GM18508 (cell line): ENCODE measurements at regions not wholly inside any gene's neighbourhood (a gene's known extent, or its start where the extent isn't known, plus 50 kb on each side); places are given as distances from the start of the nearest gene placed in this dataset.

Experiments used
- ATAC-seq: cut with Tn5 transposase; IDR thresholded peaks from one replicate; pipeline ENCODE4 v1.9.1; 2021; ENCODE audit warnings: moderate number of reproducible peaks; ENCODE audit not compliant: insufficient read depth, unreplicated experiment

DNA sequence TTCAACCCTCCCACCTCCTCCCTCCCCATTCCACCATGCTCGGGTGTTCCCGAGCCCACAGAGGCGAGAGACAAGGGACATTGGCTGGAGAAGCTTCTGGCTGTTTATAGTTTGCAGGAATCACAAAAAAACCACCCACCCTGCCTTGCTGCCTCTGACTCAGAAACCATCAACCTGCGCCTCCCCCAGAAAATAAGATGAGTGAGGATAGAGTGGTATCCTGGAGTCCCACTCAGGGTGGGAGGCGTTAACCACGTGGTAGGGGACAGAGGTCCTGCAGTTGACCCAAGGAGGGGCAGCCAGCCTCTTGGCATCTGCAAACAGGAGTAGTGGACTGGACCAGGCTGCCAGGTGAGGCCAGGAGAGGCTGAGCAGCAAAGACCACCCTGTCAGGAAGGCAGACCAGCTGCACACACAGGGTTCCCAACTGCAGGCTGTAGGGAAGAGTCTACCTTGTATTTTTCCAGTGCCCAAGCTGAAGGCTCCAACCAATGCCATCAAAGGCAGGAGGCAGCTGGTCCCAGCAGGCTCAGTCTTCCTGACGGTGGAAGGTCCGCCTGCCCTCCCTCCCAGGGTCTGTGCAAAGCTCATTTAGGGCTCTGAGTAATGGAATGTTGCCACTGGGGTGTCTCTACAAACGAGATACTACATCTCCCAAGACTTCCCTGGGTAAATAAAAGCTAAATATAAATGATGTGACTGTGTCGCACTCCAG, 201.5 kb upstream of the TNRC6C start:
- no peak for ATAC-seq

DNA sequence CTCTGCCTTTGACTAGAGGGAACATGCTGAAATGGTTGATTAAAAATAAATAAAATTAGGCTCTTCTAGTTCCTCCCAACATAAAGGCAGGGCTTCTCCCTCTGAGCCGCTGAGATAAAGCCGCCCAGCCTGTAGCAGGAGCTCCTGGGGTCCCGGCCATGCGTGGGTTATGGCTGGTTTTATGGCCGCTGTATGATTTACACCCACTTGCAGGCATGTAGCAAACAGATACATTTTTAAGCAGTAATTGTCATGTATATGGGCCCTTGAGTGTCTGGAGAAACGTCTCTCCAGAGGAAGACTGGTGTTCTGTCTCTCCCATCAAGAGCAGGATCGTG, 201.0 kb upstream of the TNRC6C start:
- ATAC-seq: no peak

DNA sequence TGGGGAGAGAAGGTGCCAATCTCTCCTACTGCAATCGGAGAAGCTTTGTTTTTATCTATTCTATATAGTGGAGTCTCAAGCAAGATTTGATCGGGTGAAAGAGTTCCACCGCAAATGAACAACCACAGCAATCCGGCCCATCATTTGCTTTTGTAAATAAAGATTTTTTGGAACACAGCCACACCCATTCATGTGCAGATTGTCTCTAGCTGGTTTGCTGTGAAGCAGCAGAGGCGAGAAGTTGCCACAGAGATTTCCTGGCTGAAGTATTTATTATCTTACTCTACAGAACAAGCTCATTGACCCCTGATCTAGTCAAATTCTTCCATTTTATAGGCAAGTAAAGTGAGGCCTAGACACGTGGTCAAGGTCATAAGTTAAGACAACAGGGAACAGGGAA, 195.5 kb upstream of the TNRC6C start:
- no peak for ATAC-seq

DNA sequence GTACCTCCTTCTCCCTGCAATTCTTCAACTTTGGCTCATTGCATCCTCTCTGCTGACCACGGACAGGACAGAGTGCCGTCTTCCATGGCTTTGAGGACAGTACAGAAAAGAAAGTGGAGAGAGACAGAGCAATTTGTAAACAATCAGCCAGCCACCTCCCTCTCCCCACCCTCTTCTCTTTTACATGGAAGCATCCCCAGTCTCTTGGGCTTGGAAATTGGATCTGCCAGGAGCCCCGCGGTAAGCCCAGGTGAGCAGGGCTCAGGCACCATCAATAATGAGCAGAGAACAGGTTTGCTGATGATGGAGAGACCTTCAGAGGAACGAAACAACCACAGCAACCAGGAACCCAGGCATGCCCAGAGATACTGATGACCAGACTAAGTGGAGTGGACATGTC, 194.9 kb upstream of the TNRC6C start:
- ATAC-seq: no peak

DNA sequence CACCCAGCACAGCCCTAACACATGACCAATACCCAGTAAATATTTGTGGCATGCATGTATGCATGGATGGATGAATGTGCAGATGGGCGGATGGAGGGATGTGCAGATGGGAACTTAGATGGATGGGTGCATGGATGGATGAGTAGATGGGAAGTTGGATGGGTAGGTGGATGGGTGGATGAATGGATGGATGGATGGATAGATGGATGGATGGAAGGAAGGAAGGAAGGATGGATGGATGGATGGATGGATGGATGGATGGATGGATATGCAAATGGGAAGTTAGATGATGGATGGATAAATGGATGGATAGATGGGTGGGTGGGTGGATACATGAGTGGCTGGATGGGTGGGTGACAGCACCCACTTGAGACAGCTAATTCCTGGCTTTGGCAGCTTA, 193.2 kb upstream of the TNRC6C start:
- ATAC-seq: no peak

DNA sequence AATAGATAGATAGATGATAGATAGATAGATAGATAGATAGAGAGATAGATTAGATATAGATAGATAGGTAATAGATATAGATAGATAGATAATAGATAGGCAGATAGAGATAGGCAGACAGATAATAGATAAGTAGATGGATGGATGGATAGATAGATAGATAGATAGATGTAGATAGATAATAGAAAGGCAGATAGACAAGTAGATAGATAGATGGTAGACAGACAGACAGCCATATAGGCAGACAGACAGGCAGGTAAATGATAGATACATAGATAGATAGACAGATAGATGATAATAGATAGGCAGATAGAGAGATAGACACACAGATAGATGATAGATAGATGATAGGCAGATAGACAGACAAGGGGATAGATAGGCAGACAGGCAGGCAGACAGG, 191.4 kb upstream of the TNRC6C start:
- no peak for ATAC-seq

GRCh38 chr17:77768248-77768852, 190.2 kb upstream of the TNRC6C start:
- ATAC-seq: no peak

GRCh38 chr17:77769215-77769614, 189.3 kb upstream of the TNRC6C start:
- ATAC-seq: no peak

- ATAC-seq: no peak
Measured at GRCh38 chr17:77769762-77770161, 188.7 kb upstream of the TNRC6C start.

GRCh38 chr17:77770331-77771105, 188.0 kb upstream of the TNRC6C start:
- ATAC-seq: no peak

DNA sequence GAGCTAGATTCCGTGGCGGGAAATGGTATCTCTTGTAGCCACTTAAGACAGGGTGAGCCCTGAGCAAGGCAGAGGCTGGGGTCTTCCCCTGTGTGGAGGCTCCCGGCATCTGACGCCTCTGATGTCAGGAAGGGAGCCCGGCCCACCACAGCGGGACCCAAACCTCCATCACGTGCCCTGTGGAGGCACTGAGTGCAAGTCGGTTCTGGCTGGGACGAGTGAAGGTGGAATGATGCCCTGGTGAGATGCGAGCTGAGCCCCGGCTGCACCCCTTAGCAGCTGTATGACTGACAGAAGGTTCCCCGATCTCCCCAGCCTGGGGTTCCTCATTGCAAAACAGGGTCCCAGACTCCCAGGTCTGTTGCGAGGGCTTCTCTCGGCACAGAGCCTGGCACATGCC, 187.4 kb upstream of the TNRC6C start:
- no peak for ATAC-seq

GRCh38 chr17:77771587-77771986, 186.9 kb upstream of the TNRC6C start:
- no peak for ATAC-seq

DNA sequence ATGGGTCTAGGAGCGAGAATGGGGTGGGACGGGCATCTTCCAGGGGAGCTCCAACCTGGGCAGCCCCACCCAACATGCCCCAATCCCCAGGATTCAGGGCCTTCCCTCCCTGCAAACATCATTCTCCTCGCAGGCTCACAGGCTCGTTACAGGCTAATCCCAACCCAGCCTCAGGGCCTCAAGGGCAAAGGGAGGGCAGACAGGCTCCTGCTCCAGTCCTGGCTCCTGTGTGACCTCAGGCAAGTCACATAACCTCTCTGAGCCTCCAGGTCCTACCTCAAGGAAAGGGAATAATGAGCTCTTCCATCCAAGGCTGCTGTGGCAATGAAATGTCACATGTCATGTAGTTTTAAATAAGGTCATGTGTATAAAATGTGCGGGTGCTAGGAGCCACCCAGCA, 186.5 kb upstream of the TNRC6C start:
- ATAC-seq: no peak

DNA sequence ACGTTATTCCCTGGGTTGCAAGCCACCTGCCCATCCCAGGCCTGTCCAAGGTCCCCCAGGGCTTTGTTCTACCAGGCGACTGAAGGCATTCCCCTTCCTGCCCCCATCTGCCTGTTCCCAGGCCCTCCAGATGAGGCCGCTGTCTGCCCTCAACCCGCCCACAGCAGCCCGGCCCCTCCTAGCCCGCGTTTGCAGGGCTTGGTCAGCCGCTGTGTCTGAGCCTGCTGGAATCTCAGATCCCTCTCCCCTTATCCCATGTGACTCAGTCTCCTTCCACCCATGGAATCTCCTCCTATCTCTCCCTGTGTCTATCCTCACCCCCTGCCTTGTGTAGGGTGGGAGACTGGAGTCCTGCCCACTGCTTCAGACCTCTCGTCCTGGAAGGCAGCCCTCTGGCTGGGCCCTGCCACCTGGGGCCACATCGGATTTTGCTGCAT, 186.0 kb upstream of the TNRC6C start:
- no peak for ATAC-seq

GRCh38 chr17:77772899-77773358, 185.6 kb upstream of the TNRC6C start:
- no peak for ATAC-seq

DNA sequence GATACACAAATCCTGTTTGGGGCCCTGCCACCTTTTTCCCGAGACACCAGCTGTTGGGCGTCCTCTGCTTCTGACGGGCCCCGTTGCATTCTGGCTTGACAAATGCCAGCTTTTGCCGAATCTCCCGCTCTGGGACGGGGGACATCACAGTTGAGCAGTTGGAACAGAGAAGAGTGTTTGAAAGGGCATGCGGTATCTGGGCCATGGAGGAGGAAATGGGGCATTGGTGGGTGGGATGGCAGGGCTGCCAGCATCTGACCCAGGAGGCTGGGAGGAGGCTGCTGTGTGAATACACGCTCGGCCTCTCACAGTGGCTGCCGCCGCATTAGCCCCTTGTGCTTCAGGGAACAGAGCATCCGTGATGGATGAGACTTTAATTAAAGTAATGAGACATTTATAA, 184.3 kb upstream of the TNRC6C start:
- ATAC-seq: no peak

GRCh38 chr17:77778636-77779489, 179.6 kb upstream of the TNRC6C start:
- no peak for ATAC-seq

- ATAC-seq: no peak
Measured at GRCh38 chr17:77779711-77780539, 178.6 kb upstream of the TNRC6C start.

DNA sequence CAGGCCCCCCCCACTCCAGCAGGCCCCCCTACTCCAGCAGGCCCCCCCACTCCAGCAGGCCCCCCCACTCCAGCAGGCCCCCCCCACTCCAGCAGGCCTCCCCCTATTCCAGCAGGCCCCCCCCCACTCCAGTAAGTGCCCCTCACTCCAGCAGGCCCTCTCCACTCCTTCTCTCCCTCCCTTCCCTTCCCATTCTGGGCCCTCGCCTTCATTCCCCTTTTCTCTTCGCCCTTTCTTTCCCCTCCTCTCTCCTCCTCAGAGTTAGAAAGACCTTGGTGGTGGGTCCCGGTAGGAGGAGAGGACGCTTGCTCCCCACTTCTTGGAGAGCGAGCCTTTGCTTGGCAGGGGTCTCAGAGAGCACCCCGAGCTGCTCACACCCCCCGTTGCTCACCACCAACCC, 177.0 kb upstream of the TNRC6C start:
- no peak for ATAC-seq

DNA sequence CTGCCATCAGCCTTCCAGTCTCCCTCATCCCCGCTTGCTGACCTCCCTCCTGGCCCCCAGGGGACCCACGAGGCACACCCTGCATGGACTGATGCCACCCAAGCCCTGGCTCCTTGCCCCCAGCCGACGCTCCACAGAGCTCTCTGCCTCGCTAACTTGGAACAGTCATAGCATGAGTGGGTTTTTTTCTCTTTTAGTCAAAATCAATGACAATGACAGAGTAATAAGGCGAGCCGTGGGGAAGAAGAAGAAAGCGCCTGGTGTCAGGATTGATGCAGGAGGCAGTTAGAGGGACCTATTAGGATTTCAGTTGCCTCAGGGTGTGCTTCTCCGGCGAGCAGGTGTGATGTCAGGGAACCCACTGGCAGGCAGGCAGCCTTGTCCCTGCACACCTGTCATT, 176.3 kb upstream of the TNRC6C start:
- no peak for ATAC-seq
